Hepatocyte (in vitro differentiated cells): ENCODE measurements at regions not wholly inside any gene's neighbourhood (a gene's known extent, or its start where the extent isn't known, plus 50 kb on each side); places are given as distances from the start of the nearest gene placed in this dataset.

Source experiments
- EZH2 ChIP-seq: fragments of 200-600 bp; sonication (generic); IDR thresholded peaks from 2 replicates; pipeline ENCODE4 v1.6.1; 2016; ENCODE audit warnings: antibody characterized with exemption, mild to moderate bottlenecking, borderline replicate concordance
- TF ChIP-seq, protein P1 (sequence below): fragments of 200-600 bp; sonication (generic); IDR thresholded peaks from 2 replicates; pipeline ENCODE4 v1.5.1; 2016; ENCODE audit warnings: antibody characterized with exemption, mild to moderate bottlenecking; ENCODE audit not compliant: poor library complexity

DNA sequence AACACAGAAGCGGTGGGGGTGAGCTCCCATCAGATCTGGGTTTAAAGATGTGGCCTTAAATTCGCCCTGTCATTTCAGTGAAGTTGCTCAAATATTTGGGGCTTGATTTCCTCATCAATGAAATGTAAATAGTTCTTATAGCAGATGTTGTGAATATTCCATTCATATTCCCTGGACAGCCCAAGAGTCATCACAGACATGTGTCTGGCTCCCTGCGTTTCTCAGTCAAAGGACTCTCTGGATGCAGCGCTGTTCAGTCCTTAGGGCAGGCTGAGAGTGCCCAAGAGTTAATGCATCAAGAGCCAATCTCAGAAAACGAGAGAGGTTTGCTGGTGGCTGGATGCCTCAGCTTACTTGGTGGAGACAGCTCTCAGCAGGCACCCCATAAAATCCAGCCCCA is 475.5 kb upstream of the VSTM2A start:
- TF ChIP-seq, protein P1, sequence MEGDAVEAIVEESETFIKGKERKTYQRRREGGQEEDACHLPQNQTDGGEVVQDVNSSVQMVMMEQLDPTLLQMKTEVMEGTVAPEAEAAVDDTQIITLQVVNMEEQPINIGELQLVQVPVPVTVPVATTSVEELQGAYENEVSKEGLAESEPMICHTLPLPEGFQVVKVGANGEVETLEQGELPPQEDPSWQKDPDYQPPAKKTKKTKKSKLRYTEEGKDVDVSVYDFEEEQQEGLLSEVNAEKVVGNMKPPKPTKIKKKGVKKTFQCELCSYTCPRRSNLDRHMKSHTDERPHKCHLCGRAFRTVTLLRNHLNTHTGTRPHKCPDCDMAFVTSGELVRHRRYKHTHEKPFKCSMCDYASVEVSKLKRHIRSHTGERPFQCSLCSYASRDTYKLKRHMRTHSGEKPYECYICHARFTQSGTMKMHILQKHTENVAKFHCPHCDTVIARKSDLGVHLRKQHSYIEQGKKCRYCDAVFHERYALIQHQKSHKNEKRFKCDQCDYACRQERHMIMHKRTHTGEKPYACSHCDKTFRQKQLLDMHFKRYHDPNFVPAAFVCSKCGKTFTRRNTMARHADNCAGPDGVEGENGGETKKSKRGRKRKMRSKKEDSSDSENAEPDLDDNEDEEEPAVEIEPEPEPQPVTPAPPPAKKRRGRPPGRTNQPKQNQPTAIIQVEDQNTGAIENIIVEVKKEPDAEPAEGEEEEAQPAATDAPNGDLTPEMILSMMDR, result no peak
- TF ChIP-seq EZH2, result no peak
